Nucleus accumbens (tissue), 56 donors: ENCODE measurements at regions not wholly inside any gene's neighbourhood (a gene's known extent, or its start where the extent isn't known, plus 50 kb on each side); places are given as distances from the start of the nearest gene placed in this dataset.
A peak's percentile ranks its signal among the peaks of the same experiment; 100 is the strongest.

Experiments
- DNase-seq, 56 donors: peaks; one replicate each; lab custom pipeline; 2025; lab: John Stamatoyannopoulos, UW

DNA sequence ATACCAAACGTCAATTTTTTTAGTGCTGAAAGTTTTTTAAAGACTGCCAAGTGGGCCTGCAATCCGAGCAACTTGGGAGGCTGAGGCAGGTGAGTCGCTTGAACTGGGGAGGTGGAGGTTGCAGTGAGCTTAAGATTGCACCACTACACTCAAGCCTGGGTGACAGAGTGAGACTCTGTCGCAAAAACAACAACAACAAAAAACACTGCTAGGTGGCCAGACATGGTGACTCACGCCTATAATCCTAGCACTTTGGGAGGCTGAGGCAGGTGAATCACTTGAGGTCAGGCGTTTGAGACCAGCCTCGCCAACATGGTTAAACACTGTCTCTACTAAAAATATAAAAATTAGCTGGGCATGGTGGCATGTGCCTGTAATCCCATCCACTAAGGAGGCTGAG, 202.8 kb upstream of the COPS8 start:
- no peak for DNase-seq

DNA sequence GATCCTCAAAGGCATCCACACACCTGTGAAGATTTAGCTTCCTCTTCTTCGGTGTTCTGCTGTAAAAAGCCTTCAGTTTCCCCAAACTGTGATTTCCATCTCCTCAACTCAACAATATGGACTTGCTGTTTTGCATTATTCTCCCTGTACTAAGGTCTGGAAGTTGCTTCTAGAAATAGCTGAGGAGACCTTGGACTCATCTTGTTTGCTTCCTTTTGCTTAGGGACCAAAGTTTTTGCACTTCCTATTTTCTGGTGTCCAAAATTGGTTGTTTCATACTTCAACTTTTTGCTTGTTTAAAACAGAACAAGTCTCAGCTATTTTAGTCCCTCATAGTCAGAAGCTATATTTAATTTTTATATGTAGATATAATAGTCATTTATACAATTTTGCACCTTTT, 201.9 kb upstream of the COPS8 start:
- no peak for DNase-seq

DNA sequence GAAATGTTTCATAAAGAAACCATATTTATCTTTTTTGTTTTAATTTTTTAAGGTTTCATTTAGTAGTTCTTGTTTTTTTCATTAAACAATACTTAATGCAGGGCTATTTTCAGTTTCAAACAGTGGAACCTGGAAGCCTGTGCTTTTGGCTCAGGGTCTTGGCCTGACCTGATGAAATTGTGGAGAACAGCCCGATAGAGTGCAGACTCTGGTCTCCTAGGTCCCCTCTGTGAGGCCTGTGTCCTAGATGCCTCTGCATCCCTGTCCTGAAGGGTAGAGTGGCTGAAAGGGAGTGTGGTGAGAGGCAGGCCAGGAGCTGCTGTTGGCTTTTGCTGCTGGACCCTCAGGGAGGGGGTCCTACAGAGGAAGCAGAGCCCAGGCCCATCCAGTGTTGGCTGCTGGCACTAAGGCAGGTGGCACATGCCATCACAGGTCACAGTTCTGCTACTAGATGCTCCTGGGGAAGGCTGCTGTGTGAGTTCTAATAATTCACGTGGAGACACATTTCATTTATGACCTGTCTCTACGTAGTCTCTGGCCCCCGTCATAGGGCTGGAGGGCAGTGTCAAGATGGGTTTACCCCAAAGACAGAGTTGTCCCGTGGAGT, 201.0 kb upstream of the COPS8 start:
- DNase-seq = no peak

GRCh38 chr2:236886456-236886855, 199.2 kb upstream of the COPS8 start:
- no peak for DNase-seq

GRCh38 chr2:236887531-236887930, 198.2 kb upstream of the COPS8 start:
- no peak for DNase-seq

GRCh38 chr2:236887953-236888793, 197.5 kb upstream of the COPS8 start:
- no peak for DNase-seq

GRCh38 chr2:236888794-236889780, 196.6 kb upstream of the COPS8 start:
- DNase-seq = no peak

- DNase-seq = no peak
These were observed 195.6 kb upstream of the COPS8 start for GRCh38 chr2:236889791-236890704.

DNA sequence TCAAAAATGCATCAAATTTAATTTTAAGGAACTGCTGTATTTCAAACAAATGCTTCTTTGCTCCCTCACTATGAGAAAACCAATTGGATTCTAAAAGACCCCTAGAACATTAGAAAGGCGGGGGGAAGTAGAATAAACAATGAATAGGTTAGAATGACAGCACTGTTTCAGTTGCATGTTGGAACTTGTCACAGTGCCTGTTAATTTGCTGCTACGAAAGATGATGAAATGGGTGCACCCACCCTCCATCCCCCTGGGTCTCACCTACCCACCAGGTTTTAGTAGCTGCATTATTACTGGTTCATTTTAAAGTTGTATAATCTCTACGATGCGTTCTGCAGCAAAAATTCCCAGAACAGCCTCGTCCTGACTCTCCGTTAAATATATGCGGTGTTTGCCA, 193.0 kb upstream of the COPS8 start:
- DNase-seq = no peak

DNA sequence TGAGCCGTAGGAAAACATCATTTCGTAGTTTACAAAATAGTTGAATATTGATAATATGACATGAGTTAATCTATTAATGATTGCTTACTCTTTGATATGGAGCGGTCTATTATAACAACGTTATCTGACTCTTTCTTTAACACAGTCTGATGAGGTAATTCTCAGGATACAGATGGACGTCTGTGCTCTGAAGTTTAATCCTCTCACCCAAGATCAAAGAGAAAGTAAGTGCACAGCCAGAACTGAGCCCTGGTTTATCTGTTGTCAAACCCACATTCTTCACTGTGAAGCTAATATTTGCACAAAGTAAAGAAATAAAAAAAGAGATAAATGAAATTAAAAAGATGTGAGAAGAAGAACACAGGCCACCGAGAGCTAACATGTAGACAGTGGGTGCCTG, 190.9 kb upstream of the COPS8 start:
- DNase-seq = no peak

GRCh38 chr2:236895497-236895896, 190.2 kb upstream of the COPS8 start:
- DNase-seq = no peak

DNA sequence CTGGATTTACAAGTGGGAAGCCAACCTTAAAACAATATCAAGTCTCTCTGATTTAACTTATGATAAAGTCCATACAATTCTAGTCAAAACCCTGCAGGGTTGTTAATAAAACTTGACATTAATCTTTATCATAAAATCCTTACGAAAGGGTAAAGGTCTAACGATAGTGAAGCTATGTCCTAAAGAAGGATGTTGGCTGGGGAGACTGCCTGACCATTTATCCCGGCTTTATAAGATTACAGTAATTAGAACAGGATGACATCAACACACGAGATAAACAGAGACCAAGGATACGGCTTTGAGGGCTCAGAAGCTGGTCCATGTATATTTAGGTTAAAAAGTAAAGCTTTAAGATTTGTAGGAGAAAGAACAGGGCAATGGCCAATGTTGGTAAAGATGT, 189.0 kb upstream of the COPS8 start:
- DNase-seq = no peak

- no peak for DNase-seq
These were observed 186.5 kb upstream of the COPS8 start for GRCh38 chr2:236899146-236899545.

DNA sequence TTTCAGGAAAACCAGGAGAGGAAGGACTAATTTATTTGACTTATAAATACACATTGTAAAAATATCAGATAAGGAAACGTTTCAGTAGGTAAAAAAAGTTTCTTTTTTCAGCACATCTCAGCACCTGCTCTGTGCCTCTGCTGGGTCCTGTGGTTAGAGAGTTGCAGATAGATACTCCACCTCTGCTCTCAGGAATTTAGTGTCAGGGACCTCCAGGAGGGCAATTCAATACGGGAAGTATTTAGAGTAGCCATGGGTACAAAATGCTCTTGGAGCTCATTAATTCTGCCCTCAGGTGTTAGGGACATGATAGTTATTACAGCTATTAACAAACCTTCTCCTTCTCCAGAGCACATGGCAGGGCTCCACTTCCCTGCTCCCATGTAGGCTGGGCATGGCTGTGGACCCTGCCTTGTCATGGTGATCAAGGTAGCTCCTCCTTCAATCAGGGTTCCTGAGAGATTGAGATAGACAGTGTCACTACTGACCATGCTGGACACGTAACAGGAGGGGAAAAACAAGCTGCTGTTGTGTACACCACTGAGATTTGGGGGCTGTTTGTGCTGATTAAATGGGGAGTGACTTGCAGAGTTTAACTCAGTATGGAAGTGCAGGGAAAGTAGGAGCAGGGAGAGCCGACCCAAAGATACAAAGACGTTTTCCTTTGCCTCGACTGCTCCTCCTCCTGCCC, 185.6 kb upstream of the COPS8 start:
- no peak for DNase-seq

GRCh38 chr2:236901956-236902355, 183.7 kb upstream of the COPS8 start:
- DNase-seq = no peak

- no peak for DNase-seq
These were observed 181.7 kb upstream of the COPS8 start for GRCh38 chr2:236903978-236904377.

DNA sequence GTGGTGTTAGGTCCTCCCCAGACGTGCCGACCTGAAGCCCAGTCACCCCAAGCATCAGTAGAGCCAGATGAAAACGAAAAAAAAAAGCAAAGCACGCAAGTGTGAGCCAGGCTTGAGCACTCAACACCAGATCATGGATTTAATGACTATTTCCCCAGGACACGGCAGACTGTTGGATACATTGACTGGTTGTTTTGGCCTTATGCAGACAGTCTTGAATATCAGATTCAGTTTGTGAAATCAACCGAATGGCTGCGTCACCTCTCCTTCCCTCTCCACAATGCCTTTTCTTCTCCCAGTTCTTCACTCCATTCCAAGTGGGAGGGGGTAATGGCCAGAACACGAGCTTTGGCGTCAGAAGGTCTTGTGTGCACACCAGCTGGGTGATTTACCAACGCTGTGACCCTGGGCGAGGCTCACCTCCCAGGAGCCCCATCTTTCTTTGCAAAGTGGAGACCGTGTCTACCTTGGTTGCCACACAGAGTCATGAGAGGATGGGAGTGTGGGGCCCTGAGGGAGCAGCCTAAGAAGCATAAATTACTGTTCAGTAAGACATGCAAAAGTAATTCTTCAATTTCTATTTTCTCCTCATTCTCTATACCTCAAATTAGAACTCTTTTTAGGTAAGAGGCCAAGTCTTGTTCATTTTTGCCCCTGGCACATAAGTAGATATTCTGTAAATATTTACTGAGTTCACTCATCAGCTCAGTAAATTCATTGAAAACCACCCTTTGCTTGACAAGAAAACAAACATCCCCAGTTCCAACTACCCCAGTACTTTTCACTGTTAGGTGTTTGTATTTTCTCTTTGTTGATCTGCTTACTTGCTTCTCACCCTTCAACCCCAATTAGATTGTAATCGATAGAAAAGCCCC, 181.1 kb upstream of the COPS8 start:
- DNase-seq = peak in 3 of 56 donors; percentile 2 to 19 (median 13)

DNA sequence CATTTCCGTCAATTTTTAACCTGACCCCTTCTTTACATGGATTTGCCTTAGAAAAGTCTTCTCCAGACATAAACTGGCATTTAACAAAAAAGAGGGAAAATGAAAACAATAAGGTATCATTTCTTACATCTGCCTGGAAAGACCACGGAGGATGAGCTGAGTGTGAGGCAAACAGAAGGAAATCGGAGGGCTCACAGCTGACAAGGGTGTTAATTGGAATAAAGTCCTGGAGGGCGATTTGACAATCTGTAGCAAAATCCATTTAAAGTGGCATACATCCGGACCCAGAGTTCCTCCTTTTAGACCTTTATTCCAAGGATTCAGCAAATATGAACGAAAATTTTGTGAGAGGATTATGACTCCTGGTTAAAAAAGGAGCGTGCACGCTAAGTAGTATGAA, 179.7 kb upstream of the COPS8 start:
- DNase-seq = no peak
